ENCODE measurements at regions not wholly inside any gene's neighbourhood (a gene's known extent, or its start where the extent isn't known, plus 50 kb on each side); places are given as distances from the start of the nearest gene placed in this dataset.

GRCh38 chr6:66086532-66086931, 379.5 kb upstream of the EYS start:
- TF ChIP-seq POLR2A (IDR thresholded peaks at IDR 0.05; ENCODE audit: low read length), result no peak
- no peak for TF ChIP-seq ELK1 (IDR thresholded peaks at IDR 0.05; ENCODE audit: low read depth, low read length)
- TF ChIP-seq ZNF302 (CRISPR knock-in tag; IDR thresholded peaks at IDR 0.05), result no peak
- TF ChIP-seq USF2 (IDR thresholded peaks at IDR 0.05), result no peak
- no peak for TF ChIP-seq PHF8 (IDR thresholded peaks at IDR 0.05; ENCODE audit: borderline replicate concordance, low read depth)
- no peak for TF ChIP-seq CTCF (IDR thresholded peaks at IDR 0.05)
- TF ChIP-seq RNF2 (IDR thresholded peaks at IDR 0.05; ENCODE audit: borderline replicate concordance, low read depth), result no peak
- no peak for TF ChIP-seq NR3C1 (IDR thresholded peaks at IDR 0.05)
- no peak for TF ChIP-seq JUNB (IDR thresholded peaks at IDR 0.05)
- TF ChIP-seq MAZ (IDR thresholded peaks at IDR 0.05; ENCODE audit: borderline replicate concordance, low read depth, low read length), result no peak
- no peak for TF ChIP-seq MYC (IDR thresholded peaks at IDR 0.05; ENCODE audit: borderline replicate concordance, low read length)
- TF ChIP-seq SMC3 (IDR thresholded peaks at IDR 0.05), result no peak

Data from A549 (cell line).